HG03097 (cell line): ENCODE measurements at regions not wholly inside any gene's neighbourhood (a gene's known extent, or its start where the extent isn't known, plus 50 kb on each side); places are given as distances from the start of the nearest gene placed in this dataset.

Experiments
- ATAC-seq: cut with Tn5 transposase; IDR thresholded peaks from one replicate; pipeline ENCODE4 v1.9.1; 2021; ENCODE audit not compliant: unreplicated experiment, low FRiP score

DNA sequence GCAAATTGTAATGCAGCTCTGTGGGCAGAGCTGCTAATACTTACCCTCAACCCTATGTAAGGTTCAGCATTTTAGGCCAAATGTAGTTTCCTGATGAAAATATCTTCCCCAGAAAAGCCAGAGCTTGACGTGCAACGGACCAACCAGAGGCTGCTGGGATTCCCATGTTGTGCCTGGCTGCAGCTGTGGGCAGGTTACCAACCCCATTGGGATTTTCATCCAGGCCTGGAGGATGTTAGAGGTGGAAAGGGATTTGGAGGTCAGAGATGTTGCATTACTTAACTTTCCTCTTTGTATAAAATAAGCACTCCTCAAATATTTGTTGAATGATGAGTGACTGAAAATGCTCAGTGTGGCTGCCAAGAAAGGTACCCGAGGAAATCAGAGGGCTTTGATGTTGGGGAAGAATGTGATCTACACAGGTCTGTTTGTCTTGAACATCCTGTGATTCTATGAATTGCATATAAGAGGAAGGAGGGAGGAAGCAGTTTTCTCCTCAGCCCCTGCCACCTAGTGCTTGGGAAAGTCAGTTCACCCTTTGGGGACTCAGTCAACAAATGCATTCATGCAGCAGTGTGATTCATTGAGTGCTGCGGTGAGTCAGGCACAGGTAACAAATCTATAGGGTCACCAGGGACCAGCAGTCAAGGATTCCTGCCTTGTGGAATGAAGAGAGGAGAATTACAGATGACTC is 487.2 kb downstream of the RPS24 start:
- ATAC-seq: no peak

DNA sequence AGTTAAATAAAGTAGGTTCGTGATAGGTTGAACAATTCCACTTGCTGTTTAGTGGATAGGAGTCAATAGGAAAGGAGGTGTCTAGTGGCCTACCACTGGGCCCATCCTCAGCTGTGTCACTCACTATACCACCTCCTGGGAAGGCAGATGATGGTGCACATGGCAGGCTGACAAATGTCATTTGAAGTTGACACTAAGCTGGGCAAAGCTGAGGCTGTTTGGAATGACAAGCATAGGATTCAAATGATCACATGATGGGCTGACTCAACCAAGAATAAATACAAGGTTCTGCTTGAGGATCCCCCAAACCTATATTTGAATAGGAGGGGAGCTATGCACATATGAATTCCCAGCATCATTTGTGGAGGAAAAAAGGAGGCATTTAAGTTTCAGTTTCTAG is 489.8 kb downstream of the RPS24 start:
- no peak for ATAC-seq

DNA sequence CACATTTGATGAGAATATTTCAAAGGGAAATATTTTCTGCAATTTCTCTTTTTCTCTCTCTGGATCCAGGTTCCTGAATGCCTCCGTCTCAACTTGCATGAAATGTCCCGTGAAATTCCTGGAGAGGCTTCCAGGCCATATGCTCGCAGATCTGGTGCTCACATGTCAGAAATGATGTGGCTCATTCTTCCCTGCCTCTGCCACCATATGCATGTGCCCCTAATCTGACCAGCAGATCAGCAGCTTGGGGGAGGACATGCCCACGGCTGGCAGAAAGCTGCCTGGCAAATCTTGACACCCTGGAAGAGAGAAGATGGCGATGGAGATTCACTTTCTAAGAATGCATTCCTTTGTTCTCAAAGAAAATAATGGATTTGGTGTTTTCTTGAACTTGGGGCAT is 490.7 kb downstream of the RPS24 start:
- ATAC-seq: no peak

- ATAC-seq: no peak
These were observed 491.3 kb downstream of the RPS24 start for GRCh38 chr10:78524941-78525340.

DNA sequence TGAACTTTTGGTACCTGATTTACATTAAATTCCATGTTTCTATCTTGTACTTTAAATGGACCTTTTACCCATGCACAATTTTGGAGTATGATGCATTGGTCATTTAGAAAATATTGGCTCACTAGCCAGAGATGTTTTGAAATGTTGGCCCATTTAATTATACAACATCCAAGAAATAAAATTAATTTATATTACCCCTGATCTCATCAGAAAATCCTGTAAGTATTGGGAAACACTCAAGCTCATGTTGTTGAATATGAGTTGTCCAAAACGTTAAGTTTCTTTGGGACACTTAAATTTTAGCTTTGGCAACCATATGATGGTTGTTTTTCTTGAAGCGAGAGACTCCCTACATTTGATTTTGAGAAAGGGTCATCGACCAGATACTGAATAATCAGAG is 492.7 kb downstream of the RPS24 start:
- ATAC-seq: no peak

GRCh38 chr10:78527296-78527695 is 493.6 kb downstream of the RPS24 start:
- no peak for ATAC-seq

- no peak for ATAC-seq
These were observed 495.1 kb downstream of the RPS24 start for GRCh38 chr10:78528749-78529204.

- no peak for ATAC-seq
These were observed 495.6 kb downstream of the RPS24 start for GRCh38 chr10:78529262-78529661.

- ATAC-seq: no peak
These were observed 497.4 kb downstream of the RPS24 start for GRCh38 chr10:78531088-78531487.

DNA sequence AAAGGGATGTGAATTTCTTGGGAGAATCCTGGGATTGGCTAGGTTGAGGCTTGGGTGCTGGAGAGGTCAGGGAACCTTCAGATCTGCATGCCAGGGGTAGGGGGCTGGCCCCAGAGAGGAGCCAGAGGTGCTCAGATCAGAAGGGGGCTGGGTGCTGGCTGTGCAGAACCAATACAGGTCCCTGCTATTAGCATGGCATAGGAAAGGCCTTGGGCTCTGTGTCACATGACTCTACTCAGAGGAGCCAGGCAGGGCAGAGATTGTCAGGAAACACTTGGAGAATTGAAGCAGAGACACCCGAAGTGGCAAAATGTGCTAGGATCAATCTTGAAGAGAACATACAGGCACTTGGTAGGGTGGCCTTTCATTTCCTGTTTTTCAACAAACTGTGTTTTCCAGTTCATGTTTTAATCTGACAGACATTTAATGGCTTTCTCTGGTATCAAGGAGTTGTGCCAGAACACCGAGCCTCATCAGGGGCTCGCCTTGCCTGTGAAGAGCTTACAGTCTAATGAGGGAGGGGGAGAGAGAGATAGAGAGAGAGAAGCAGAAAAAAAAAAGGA is 498.9 kb downstream of the RPS24 start:
- ATAC-seq: no peak

DNA sequence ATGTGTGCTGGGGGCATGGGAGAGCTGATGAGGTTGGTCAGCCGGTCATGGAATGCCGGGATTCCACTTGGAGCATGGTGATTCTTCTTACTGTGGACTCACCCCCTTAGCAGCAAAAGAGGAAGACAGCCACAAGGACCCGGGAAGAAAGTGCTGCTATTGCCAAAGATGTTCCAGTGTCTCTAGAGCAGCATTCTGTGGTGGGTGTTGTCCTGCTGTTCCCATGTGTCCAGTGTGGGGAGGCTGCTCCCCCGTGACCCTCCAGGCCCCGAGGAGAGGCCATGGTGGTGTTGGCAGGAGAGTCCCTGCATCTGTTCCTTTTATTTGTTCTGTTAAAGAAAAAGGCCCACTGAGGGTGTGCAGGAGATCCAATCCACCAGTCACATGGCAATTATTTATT is 499.4 kb downstream of the RPS24 start:
- no peak for ATAC-seq

DNA sequence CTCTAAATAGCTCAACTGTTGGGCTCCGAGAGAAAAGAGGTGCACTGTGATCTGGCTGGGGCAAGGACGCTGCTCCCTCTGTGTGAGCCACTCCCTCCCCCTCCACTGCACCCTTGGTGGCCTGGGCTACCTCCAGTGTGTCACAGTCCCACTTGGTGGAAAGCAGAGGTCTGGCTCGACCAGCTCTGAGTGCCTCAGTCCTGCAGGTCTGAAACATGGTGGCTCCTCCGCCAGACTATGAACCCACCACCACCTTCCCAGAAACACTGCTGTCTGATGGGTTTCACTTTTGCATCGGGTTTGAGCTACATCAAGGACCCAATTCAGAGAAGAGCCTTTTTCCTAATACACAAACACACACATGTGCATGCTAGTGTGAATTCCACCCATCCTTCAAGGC is 500.1 kb downstream of the RPS24 start:
- ATAC-seq: no peak

DNA sequence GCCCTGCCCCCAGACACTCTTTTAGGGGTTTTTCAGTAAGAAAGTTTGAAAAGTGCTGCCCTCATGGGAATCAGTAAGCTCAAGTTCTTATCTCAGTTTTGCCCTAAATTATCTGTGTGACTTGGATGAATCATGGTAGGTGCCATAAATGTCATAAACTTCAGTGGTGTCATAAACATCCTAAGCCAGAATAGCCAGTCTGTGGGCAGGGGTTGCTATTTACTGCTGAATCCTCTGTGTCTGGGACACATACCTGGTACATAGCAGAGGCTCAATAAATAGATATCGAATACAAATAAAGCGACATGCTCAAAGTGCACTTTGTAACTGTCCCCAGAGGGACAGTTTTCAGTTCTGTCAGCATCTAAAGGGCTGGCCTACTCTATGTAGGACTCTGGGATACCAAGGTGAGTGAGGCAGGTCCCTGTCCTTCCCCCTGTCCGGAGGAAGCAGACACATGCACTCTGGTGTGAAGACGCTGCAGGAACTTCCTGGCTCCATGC is 502.1 kb downstream of the RPS24 start:
- ATAC-seq: no peak

DNA sequence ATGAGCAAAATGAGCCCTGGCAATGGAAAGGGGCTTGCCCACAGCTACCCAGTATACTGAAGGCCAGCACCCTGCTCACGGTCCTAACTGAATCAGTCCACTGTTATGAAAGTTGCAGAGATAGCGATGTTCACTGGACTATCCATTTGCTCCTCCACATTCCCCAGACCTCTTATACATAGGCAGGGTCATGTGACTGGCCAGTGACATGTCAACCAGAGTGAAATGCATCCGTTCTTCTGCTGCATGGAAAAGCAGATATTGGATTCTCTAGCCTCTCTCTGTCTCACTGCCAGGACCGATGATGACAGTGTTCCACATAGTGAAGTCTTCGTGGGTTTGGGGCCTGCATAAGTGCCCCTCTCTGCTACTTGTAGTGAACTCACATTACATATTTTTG is 503.4 kb downstream of the RPS24 start:
- no peak for ATAC-seq

DNA sequence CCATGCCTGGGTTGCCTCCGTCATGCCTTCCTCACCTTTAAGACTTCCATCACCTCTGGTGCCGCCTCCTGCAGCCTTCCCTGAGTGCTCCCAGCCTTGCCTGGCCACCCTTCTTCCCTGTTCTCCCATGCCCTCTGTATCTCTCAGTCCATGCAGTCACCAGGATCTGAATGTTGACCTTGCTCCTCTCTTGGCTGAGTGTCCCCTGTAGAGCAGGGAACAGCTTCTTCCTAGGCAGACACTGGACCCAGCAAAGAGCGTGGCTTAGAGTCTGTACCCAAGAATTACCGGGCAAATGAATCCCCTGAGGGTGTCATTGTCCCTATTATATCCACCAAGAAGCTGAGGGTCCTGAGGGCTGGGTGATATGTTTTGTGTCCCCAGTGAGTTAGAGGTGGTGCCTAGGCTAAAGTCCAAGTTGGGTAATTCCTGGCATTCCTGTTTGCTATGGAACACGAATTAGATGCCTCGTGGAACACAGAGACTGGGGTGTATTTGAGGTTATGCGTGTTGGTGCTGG is 505.6 kb downstream of the RPS24 start:
- no peak for ATAC-seq

DNA sequence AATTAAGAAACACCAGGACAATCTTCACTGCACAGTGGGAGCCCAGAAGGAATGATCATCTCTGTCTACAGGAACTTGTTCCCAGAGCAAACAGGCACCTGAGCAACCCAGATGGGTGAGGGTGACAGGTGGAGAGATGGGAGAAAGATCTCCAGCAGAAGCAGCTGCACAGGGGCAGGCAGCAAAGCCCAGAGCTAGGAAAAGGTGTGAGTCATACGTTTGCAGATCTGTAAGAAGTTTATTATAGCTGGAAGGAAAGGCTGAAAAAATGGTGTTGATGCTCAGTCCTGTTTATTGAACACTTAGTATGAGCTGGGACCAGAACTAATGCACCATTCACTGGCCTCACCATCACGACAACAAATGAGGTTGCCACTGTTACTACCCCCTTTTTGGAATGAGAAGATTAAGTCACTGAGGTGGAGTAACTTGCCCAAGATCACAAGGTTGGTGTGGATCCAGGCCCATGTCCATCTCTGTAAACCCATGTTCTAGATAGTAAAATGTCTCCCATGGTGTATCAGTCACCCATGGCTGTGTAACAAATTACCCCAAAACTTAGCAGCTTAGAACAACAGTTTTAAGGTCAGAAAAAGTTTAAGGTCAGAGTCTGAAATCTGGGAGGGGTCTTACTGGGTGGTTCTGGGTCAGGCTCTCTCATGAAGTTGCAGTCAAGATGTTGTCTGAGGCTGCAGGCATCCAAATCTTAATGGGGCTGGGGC is 506.9 kb downstream of the RPS24 start:
- no peak for ATAC-seq

GRCh38 chr10:78541481-78542140 is 507.9 kb downstream of the RPS24 start:
- no peak for ATAC-seq

DNA sequence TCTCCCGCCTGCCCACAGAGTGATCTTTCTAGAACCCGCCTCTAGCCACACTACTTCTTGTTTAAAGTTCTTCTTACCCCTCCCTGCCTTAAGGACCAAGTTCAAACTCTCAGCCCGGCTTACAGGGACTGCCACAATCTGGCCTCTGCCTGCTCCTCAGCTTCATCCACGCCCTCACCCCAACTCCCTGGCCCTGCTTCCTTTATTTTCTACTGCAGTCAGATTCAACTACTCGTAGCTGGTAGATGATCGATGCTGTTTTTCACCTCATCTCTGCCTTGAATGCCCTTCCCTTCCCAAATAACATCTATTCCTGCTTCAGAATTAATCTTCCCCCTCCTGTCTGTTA is 508.5 kb downstream of the RPS24 start:
- ATAC-seq: no peak

- ATAC-seq: no peak
These were observed 508.9 kb downstream of the RPS24 start for GRCh38 chr10:78542521-78542920.

- no peak for ATAC-seq
These were observed 509.5 kb downstream of the RPS24 start for GRCh38 chr10:78543031-78543748.
